ENCODE measurements at regions not wholly inside any gene's neighbourhood (a gene's known extent, or its start where the extent isn't known, plus 50 kb on each side); places are given as distances from the start of the nearest gene placed in this dataset.

GRCh38 chr9:28934111-28934510 is 1360.8 kb upstream of the C9orf72 start:
- Histone ChIP-seq H2BK12ac (ENCODE audit: low read depth, low read length) (no peak overlapping the region), H4K5ac (ENCODE audit: insufficient read length, low read depth, low read length) (no peak overlapping the region), H2BK15ac (ENCODE audit: low read length) (no peak overlapping the region), H3K36me3 (ENCODE audit: control insufficient read depth in 2 of 4, insufficient read depth in 4 of 4, low read length in 3 of 4) (no peaks in the 10 kb centered on the region), H3K23ac (ENCODE audit: insufficient read length) (no peak overlapping the region), H3K9ac (replicated peaks in 1 of 4; ENCODE audit: extremely low read depth in 1 of 4, low read depth in 3 of 4, low read length in 3 of 4) (no peak overlapping the region), H3K4me1 (replicated peaks in 1 of 4; ENCODE audit: control insufficient read depth in 3 of 4, insufficient read depth in 4 of 4, low read length in 3 of 4) (peaks cover 0 to 16% (median 0%) of the 10 kb centered on the region in 4 experiments; a peak in 2 of 7 replicates), H3K18ac (ENCODE audit: extremely low read depth, low read length) (no peak overlapping the region), H2BK120ac (replicated peaks; ENCODE audit: low read depth, low read length) (no peak overlapping the region), H3K9me3 (ENCODE audit: insufficient read depth in 2 of 2, low read depth in 1 of 2, low read length in 1 of 2) (no peaks in the 10 kb centered on the region), H3K79me2 (ENCODE audit: control insufficient read depth in 1 of 2, insufficient read depth in 2 of 2, low read length in 2 of 2) (no peaks in the 10 kb centered on the region), H3K4ac (replicated peaks; ENCODE audit: insufficient read length, low read depth, low read length) (no peak overlapping the region), H3K4me3 (ENCODE audit: extremely low read depth in 1 of 4, insufficient read depth in 2 of 4, low read depth in 3 of 4, low read length in 4 of 4) (no peak overlapping the region), H2BK5ac (ENCODE audit: low read depth, low read length) (no peak overlapping the region), H2BK20ac (ENCODE audit: low read length) (no peak overlapping the region), H3K56ac (replicated peaks; ENCODE audit: insufficient read length, low read depth, low read length) (no peak overlapping the region), H3K79me1 (ENCODE audit: low read depth, low read length) (no peaks in the 10 kb centered on the region), H3K14ac (ENCODE audit: insufficient read length) (no peak overlapping the region), H2AFZ (ENCODE audit: low read length) (no peak overlapping the region), H3K27me3 (replicated peaks in 1 of 4; ENCODE audit: control insufficient read depth in 3 of 4, extremely low read depth in 1 of 4, insufficient read depth in 3 of 4, low read length in 3 of 4) (no peaks in the 10 kb centered on the region), H4K8ac (ENCODE audit: extremely low read depth, insufficient read depth, low read length) (no peak overlapping the region), H4K91ac (replicated peaks; ENCODE audit: insufficient read length, low read length) (no peak overlapping the region), H3K4me2 (ENCODE audit: insufficient read depth in 1 of 2, low read depth in 2 of 2, low read length in 2 of 2) (no peak overlapping the region), H2AK5ac (ENCODE audit: low read depth, low read length) (no peak overlapping the region), H3K23me2 (ENCODE audit: low read depth, low read length) (no peaks in the 10 kb centered on the region), H4K20me1 (replicated peaks in 1 of 2; ENCODE audit: control insufficient read depth in 1 of 2, insufficient read depth in 2 of 2, low read length in 2 of 2) (no peaks in the 10 kb centered on the region), H3K27ac (ENCODE audit: low read depth, low read length) (no peak overlapping the region)
- ChIA-PET POLR2A (ENCODE audit: partially characterized antibody) (no interaction called here), CTCF (ENCODE audit: partially characterized antibody) (interaction anchor here (1.2 kb wide), 1 partner anchor 18 kb away, joined by 3 read pairs; no protein-coding TSS in a partner anchor)
- FAIRE-seq (no peak), DNase-seq (ENCODE audit: low read depth in 1 of 2, low spot score in 2 of 2) (no peak)
- TF ChIP-seq EP300 (IDR thresholded peaks at IDR 0.05; ENCODE audit: borderline replicate concordance in 1 of 2, low read depth in 2 of 2, low read length in 2 of 2) (no peak), E2F6 (IDR thresholded peaks at IDR 0.05) (no peak), CTCF (IDR thresholded peaks at IDR 0.05; ENCODE audit: control extremely low read depth in 1 of 3, insufficient read depth in 1 of 3, low read depth in 1 of 3, low read length in 3 of 3) (no peak), TAF1 (IDR thresholded peaks at IDR 0.05; ENCODE audit: low read depth, low read length) (no peak), ASH2L (IDR thresholded peaks at IDR 0.05; ENCODE audit: low read length) (no peak), CTBP2 (IDR thresholded peaks at IDR 0.05; ENCODE audit: borderline replicate concordance, insufficient read depth, insufficient read length, low read length) (no peak), NANOG (IDR thresholded peaks at IDR 0.05; ENCODE audit: insufficient read depth, low read depth, low read length, poor library complexity, severe bottlenecking) (no peak), MAX (IDR thresholded peaks at IDR 0.05) (no peak), TEAD4 (IDR thresholded peaks at IDR 0.05; ENCODE audit: low read depth, low read length) (no peak), BCL11A (IDR thresholded peaks at IDR 0.05; ENCODE audit: low read depth in 2 of 2, low read length in 2 of 2) (no peak), TAF7 (optimal IDR thresholded peaks at IDR 0.05; ENCODE audit: borderline replicate concordance, low read depth, low read length) (no peak), JUN (IDR thresholded peaks at IDR 0.05; ENCODE audit: low read depth, low read length) (no peak)
